ENCODE measurements at regions not wholly inside any gene's neighbourhood (a gene's known extent, or its start where the extent isn't known, plus 50 kb on each side); places are given as distances from the start of the nearest gene placed in this dataset.

DNA sequence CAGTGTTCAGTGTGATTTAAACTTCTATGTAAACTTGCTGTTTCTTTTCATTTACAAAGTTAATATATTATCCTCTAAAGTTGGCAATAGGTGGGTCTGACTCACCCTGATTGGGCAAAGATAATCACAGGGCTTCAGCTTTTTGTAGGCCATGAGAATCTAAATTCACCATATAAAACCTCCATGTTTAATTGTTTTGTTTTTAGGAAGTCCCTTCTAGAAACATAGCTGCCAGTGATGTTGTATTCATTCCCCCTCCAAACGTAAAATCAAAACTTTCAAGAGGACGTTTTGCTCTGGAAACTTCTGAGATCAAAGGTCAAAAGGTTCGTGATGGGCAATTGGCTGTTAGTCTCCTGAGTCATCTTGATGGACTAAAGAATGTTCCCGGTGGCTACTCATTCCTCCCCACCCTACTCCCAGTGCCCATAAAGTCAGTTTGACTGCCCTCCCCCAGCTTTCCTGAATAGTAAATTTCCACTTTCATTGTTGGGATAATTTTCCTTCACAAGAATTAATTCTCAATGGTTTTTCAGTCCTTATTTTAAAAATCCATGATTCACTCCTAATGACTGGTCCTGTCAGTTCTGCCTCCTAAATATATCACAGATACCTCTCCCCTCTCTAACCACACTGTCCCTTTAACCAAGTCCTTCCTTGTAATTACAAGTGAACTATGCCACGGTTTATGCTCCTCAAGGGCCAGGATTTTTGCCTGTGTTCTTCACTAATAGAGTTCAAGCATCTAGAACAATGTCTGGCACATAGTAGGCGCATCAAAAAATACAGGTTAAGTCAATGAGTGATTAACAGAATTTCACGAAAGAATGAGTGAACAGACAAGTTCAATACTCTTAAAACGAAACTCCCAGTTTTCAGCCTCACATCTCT is 164.4 kb upstream of the VRK2 start:
- Mint-ChIP-seq H3K27ac (no peak overlapping the region), H3K9me3 (no peaks in the 10 kb centered on the region), H3K36me3 (no peaks in the 10 kb centered on the region), H3K27me3 (no peaks in the 10 kb centered on the region), H3K4me3 (no peak overlapping the region), H3K4me1 (ENCODE audit: low read depth) (no peaks in the 10 kb centered on the region)
- POLR2A ChIA-PET, result no interaction called here
- no peak for DNase-seq
- CTCF ChIA-PET, result no interaction called here
- intact Hi-C loops (cut with micrococcal nuclease), result no loop called here

DNA sequence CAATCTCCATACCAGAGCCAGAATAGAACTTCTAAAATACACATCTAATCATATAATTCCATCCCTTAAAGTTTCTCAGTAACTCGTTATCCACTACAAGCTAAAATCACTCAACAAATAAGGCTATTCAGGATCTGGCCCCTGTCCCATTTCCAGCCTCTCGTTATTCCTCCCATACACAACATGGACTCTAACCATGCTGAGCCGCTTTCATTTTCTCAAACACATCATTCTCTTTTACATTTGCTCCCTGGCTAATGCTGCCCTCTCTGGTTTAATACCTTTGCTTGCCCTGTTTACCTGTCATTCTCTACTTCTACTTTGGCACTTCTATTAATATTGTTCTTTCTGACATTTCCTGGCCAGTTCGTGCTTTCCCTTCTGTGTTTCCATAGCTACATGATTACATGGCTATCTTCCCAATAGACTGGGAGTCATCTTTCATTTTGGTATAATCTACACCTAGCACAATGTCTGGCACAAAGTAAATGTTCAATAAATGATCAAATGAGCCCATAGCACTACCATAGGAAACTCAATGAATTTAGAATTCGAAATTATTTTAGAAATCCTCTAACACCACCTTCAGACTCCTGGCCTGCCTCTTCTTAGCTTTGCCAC is 163.6 kb upstream of the VRK2 start:
- no peak overlapping the region for H3K4me3 Mint-ChIP-seq
- no peaks in the 10 kb centered on the region for H3K4me1 Mint-ChIP-seq (ENCODE audit: low read depth)
- no peak overlapping the region for H3K27ac Mint-ChIP-seq
- DNase-seq, result no peak
- CTCF ChIA-PET, result no interaction called here
- H3K9me3 Mint-ChIP-seq, result no peaks in the 10 kb centered on the region
- POLR2A ChIA-PET, result no interaction called here
- H3K36me3 Mint-ChIP-seq, result no peaks in the 10 kb centered on the region
- H3K27me3 Mint-ChIP-seq, result no peaks in the 10 kb centered on the region
- intact Hi-C loops (cut with micrococcal nuclease), result no loop called here

GRCh38 chr2:57884281-57884680 is 162.3 kb upstream of the VRK2 start:
- intact Hi-C loops (cut with micrococcal nuclease), result no loop called here
- DNase-seq, result no peak
- ChIA-PET CTCF (interaction anchor here (0.7 kb wide), 1 partner anchor 24 kb away, joined by 3 read pairs; no protein-coding TSS in a partner anchor), POLR2A (no interaction called here)
- no peaks in the 10 kb centered on the region for H3K27me3 Mint-ChIP-seq
- H3K36me3 Mint-ChIP-seq, result no peaks in the 10 kb centered on the region
- no peak overlapping the region for H3K27ac Mint-ChIP-seq
- H3K9me3 Mint-ChIP-seq, result no peaks in the 10 kb centered on the region
- no peak overlapping the region for H3K4me3 Mint-ChIP-seq
- peaks cover 2% of the 10 kb centered on the region for H3K4me1 Mint-ChIP-seq (ENCODE audit: low read depth)

DNA sequence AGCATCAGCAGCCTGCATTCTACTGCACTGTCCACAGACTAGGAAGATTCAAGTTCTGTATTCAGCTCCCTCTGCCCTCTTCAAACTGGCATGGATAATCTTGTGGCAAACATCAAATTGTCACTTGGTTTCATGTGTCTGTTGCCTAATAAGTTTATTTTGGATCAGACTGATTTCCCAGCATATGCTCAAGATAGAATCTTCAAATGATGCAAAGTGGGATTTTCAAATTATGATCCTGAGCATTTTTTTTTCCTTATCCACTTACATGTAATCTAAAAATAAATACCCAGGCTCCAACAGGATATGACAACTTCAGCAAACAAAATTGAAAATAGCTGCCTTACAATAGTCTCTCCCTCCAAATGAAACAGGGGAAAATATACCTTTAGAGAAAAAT is 160.9 kb upstream of the VRK2 start:
- Mint-ChIP-seq H3K4me1 (ENCODE audit: low read depth) (peaks cover 2% of the 10 kb centered on the region), H3K4me3 (no peak overlapping the region), H3K27me3 (no peaks in the 10 kb centered on the region), H3K27ac (no peak overlapping the region), H3K9me3 (no peaks in the 10 kb centered on the region), H3K36me3 (no peaks in the 10 kb centered on the region)
- CTCF ChIA-PET, result no interaction called here
- intact Hi-C loops (cut with micrococcal nuclease), result no loop called here
- POLR2A ChIA-PET, result no interaction called here
- no peak for DNase-seq

GRCh38 chr2:57886161-57886786 is 160.3 kb upstream of the VRK2 start:
- Mint-ChIP-seq H3K4me1 (ENCODE audit: low read depth) (peaks cover 2% of the 10 kb centered on the region), H3K36me3 (no peaks in the 10 kb centered on the region), H3K27me3 (no peaks in the 10 kb centered on the region), H3K27ac (no peak overlapping the region), H3K9me3 (no peaks in the 10 kb centered on the region), H3K4me3 (no peak overlapping the region)
- no peak for DNase-seq
- ChIA-PET CTCF (no interaction called here), POLR2A (no interaction called here)
- intact Hi-C loops (cut with micrococcal nuclease), result no loop called here

DNA sequence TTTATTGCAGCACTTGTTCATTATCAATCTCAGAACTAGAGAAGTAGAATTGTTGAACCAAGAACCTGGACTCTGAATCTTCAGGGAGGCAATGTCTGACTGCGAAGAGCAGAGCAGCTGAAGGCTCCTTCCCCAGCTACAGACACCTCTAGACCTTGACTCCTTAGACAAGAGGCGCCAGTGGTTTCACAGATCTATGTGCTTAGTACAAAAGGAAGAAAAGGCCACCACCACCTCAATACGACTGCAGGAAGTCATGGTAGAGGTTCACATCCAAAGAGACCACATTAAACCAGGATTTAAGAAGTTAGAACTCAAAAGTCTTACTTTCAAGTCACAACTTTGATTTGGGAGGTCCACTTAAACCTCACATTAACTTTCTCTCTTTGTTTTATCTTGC is 158.1 kb upstream of the VRK2 start:
- CTCF ChIA-PET, result interaction anchor here (0.7 to 1.4 kb wide), 2 partner anchors 16 to 129 kb away, joined by 3 read pairs; no protein-coding TSS in a partner anchor

GRCh38 chr2:57890464-57890863 is 156.1 kb upstream of the VRK2 start:
- POLR2A ChIA-PET, result no interaction called here
- Mint-ChIP-seq H3K27ac (no peak overlapping the region), H3K4me1 (ENCODE audit: low read depth) (peaks cover 2% of the 10 kb centered on the region), H3K27me3 (no peaks in the 10 kb centered on the region), H3K36me3 (no peaks in the 10 kb centered on the region), H3K9me3 (no peaks in the 10 kb centered on the region), H3K4me3 (no peak overlapping the region)
- intact Hi-C loops (cut with micrococcal nuclease), result no loop called here
- CTCF ChIA-PET, result no interaction called here
- DNase-seq, result no peak

More for the DNA sequence above, 158.1 kb upstream of the VRK2 start:
- no peaks in the 10 kb centered on the region for H3K27me3 Mint-ChIP-seq
- no peaks in the 10 kb centered on the region for H3K36me3 Mint-ChIP-seq
- no peak overlapping the region for H3K4me3 Mint-ChIP-seq
- H3K4me1 Mint-ChIP-seq (ENCODE audit: low read depth), result peaks cover 2% of the 10 kb centered on the region
- intact Hi-C loops (cut with micrococcal nuclease), result no loop called here
- no peaks in the 10 kb centered on the region for H3K9me3 Mint-ChIP-seq
- POLR2A ChIA-PET, result no interaction called here
- DNase-seq, result no peak
- no peak overlapping the region for H3K27ac Mint-ChIP-seq

DNA sequence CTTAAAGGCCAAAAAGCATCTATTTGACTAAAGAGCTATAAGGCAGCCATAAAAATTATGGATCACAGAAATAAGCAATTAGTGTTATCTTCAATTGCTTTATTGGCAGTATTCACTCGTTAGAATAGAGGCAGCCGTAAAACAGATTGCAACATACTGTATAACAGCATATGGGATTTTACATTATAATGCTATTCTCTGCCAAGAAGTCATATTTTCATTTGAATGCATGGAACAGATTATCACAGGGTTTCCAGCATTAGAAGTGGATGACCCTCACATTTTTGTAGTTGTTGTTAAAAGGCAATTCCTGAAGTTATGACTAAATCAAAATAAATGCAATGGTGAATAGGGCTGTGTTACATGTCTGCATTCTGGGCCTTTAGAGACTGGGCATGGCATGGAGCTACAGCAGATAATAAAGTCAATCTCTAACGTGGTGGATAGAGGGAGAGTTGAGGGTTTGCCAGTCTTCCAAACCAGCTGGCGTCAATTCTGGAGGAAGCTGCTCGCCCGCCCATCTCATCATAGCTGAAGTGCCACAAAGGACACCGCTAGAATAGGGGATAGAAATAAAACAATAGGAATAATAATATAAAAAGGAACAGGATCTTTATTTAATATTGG is 155.4 kb upstream of the VRK2 start:
- DNase-seq, result no peak
- Mint-ChIP-seq H3K9me3 (no peaks in the 10 kb centered on the region), H3K27ac (no peak overlapping the region), H3K27me3 (no peaks in the 10 kb centered on the region), H3K4me1 (ENCODE audit: low read depth) (peaks cover 2% of the 10 kb centered on the region), H3K36me3 (no peaks in the 10 kb centered on the region), H3K4me3 (no peak overlapping the region)
- intact Hi-C loops (cut with micrococcal nuclease), result no loop called here
- CTCF ChIA-PET, result no interaction called here
- POLR2A ChIA-PET, result no interaction called here

GRCh38 chr2:57892920-57893319 is 153.7 kb upstream of the VRK2 start:
- POLR2A ChIA-PET, result no interaction called here
- CTCF ChIA-PET, result interaction anchor here (1.1 kb wide), 1 partner anchor 13 kb away, joined by 3 read pairs; no protein-coding TSS in a partner anchor
- Mint-ChIP-seq H3K36me3 (no peaks in the 10 kb centered on the region), H3K27me3 (no peaks in the 10 kb centered on the region), H3K9me3 (no peaks in the 10 kb centered on the region), H3K4me3 (no peak overlapping the region), H3K4me1 (ENCODE audit: low read depth) (peaks cover 2% of the 10 kb centered on the region), H3K27ac (no peak overlapping the region)
- intact Hi-C loops (cut with micrococcal nuclease), result no loop called here
- DNase-seq, result no peak

DNA sequence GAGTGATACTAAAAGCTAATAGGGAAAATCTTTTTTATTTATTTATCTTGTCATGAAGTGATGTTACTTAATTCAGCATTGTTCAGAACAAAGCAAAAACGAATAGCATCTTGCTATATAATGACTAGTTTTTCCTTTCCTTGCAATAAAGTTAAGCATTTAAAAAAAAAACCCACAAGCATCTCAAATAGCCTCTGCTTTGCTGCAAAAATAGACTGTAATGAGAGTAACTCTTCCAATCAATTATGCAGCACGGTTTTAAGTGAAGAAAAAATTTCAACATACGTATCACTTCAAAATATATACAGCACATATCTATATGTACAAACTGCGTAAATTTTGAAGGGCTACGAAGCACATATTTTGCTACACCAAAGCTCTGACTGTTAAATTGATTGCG is 153.3 kb upstream of the VRK2 start:
- Mint-ChIP-seq H3K4me1 (ENCODE audit: low read depth) (no peaks in the 10 kb centered on the region), H3K4me3 (no peak overlapping the region), H3K36me3 (no peaks in the 10 kb centered on the region), H3K27me3 (no peaks in the 10 kb centered on the region), H3K9me3 (no peaks in the 10 kb centered on the region), H3K27ac (no peak overlapping the region)
- ChIA-PET POLR2A (no interaction called here), CTCF (interaction anchor here (1.1 kb wide), 1 partner anchor 13 kb away, joined by 3 read pairs; no protein-coding TSS in a partner anchor)
- DNase-seq, result no peak
- intact Hi-C loops (cut with micrococcal nuclease), result no loop called here

- DNase-seq, result no peak
- H3K9me3 Mint-ChIP-seq, result no peaks in the 10 kb centered on the region
- no peaks in the 10 kb centered on the region for H3K36me3 Mint-ChIP-seq
- no peak overlapping the region for H3K4me3 Mint-ChIP-seq
- ChIA-PET POLR2A (no interaction called here), CTCF (no interaction called here)
- H3K27ac Mint-ChIP-seq, result no peak overlapping the region
- no peaks in the 10 kb centered on the region for H3K4me1 Mint-ChIP-seq (ENCODE audit: low read depth)
- H3K27me3 Mint-ChIP-seq, result no peaks in the 10 kb centered on the region
- intact Hi-C loops (cut with micrococcal nuclease), result no loop called here
These were observed 152.8 kb upstream of the VRK2 start for GRCh38 chr2:57893786-57894185.

DNA sequence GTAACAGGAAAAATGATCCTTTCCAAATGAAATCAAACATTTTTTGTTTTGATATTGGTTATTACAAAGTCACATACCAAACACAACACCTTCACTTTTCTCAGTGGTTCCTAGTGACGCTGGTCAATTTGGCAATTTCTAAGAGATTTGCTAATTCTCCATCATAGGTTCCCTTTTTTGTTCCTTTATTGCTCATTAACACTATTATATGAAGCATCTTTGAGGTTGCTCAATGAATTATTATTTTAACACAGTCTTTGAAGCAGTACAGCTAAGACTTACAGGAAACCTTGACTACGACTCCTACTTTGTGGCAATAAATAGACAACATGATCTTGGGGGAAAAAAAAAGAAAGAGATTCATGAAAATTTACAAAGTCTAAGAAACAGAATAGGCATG is 152.2 kb upstream of the VRK2 start:
- Mint-ChIP-seq H3K27me3 (no peaks in the 10 kb centered on the region), H3K4me3 (no peak overlapping the region), H3K36me3 (no peaks in the 10 kb centered on the region), H3K27ac (no peak overlapping the region), H3K9me3 (no peaks in the 10 kb centered on the region), H3K4me1 (ENCODE audit: low read depth) (no peaks in the 10 kb centered on the region)
- no peak for DNase-seq
- ChIA-PET CTCF (no interaction called here), POLR2A (no interaction called here)
- intact Hi-C loops (cut with micrococcal nuclease), result no loop called here
